H1 (cell line): ENCODE measurements at regions not wholly inside any gene's neighbourhood (a gene's known extent, or its start where the extent isn't known, plus 50 kb on each side); places are given as distances from the start of the nearest gene placed in this dataset.

Source experiments
- CTCF ChIA-PET: fragments of 300-600 bp; sonication (Branson Sonifier 250); formaldehyde crosslinking; loops from one replicate; lab custom pipeline; 2021; ENCODE audit not compliant: partially characterized antibody; lab: Charles Lee
- POLR2A ChIA-PET: fragments of 300-600 bp; sonication (Branson Sonifier 250); formaldehyde crosslinking; loops from one replicate; lab custom pipeline; 2021; ENCODE audit warnings: inconsistent platforms; ENCODE audit not compliant: partially characterized antibody; lab: Charles Lee
- DNase-seq, 2 experiments: peaks; one replicate each; pipeline versions ENCODE4 v3.0.0 to v3.0.0-alpha.2; 2010 to 2022; ENCODE audit warnings: low spot score in 2 of 2, low read depth in 1 of 2, mixed read lengths in 1 of 2
- FAIRE-seq: peaks from 2 replicates; lab custom pipeline; 2011; peaks lifted over from hg19 to GRCh38; lab: Jason Lieb, UNC
- H2AFZ ChIP-seq: 2 replicates; pipeline ENCODE4 v1.8.1; 2012; ENCODE audit warnings: low read length, inconsistent platforms
- H2AK5ac ChIP-seq: 2 replicates; pipeline ENCODE4 v1.6.1; 2013; ENCODE audit warnings: low read depth, low read length
- H2BK120ac ChIP-seq: replicated peaks from 2 replicates; pipeline ENCODE3; 2013; ENCODE audit warnings: low read depth, low read length, inconsistent platforms
- H2BK12ac ChIP-seq: 2 replicates; pipeline ENCODE4 v1.6.1; 2013; ENCODE audit warnings: low read depth, low read length
- H2BK15ac ChIP-seq: 2 replicates; pipeline ENCODE4 v1.6.1; 2013; ENCODE audit warnings: low read length
- H2BK20ac ChIP-seq: 2 replicates; pipeline ENCODE4 v1.6.1; 2013; ENCODE audit warnings: low read length
- H2BK5ac ChIP-seq: 2 replicates; pipeline ENCODE4 v1.6.1; 2013; ENCODE audit warnings: low read depth, low read length
- H3K14ac ChIP-seq: 2 replicates; pipeline ENCODE4 v1.6.1; 2013; ENCODE audit warnings: inconsistent platforms; ENCODE audit not compliant: insufficient read length
- H3K18ac ChIP-seq: 2 replicates; pipeline ENCODE4 v1.6.1; 2013; ENCODE audit warnings: low read length; ENCODE audit errors: extremely low read depth
- H3K23ac ChIP-seq: 2 replicates; pipeline ENCODE4 v1.6.1; 2013; ENCODE audit warnings: inconsistent platforms; ENCODE audit not compliant: insufficient read length
- H3K23me2 ChIP-seq: 2 replicates; pipeline ENCODE4 v1.6.1; 2013; ENCODE audit warnings: low read depth, low read length
- H3K27ac ChIP-seq: 2 replicates; pipeline ENCODE4 v1.6.1; 2011; ENCODE audit warnings: low read depth, low read length, inconsistent platforms
- H3K27me3 ChIP-seq, 4 experiments: replicated peaks in 1 of 4; 1 replicate in 1 of 4; 2 replicates in 3 of 4; pipeline versions ENCODE4 v1.6.1 to v1.8.1; 2011 to 2013; ENCODE audit warnings: low read length in 3 of 4, mild to moderate bottlenecking in 3 of 4, inconsistent platforms in 2 of 4, mixed read lengths in 2 of 4, moderate library complexity in 1 of 4; ENCODE audit not compliant: control insufficient read depth in 3 of 4, insufficient read depth in 3 of 4; ENCODE audit errors: extremely low read depth in 1 of 4
- H3K36me3 ChIP-seq, 4 experiments: 2 replicates each; pipeline versions ENCODE4 v1.6.1 to v1.8.1; 2011 to 2013; ENCODE audit warnings: mild to moderate bottlenecking in 4 of 4, low read length in 3 of 4, moderate library complexity in 2 of 4, control low read depth in 1 of 4, inconsistent platforms in 1 of 4; ENCODE audit not compliant: insufficient read depth in 4 of 4, control insufficient read depth in 2 of 4
- H3K4ac ChIP-seq: replicated peaks from 2 replicates; pipeline ENCODE3; 2013; ENCODE audit warnings: low read length, low read depth, mixed read lengths, inconsistent platforms; ENCODE audit not compliant: insufficient read length
- H3K4me1 ChIP-seq, 4 experiments: replicated peaks in 1 of 4; 1 replicate in 1 of 4; 2 replicates in 3 of 4; pipeline versions ENCODE4 v1.6.1 to v1.8.1; 2011 to 2013; ENCODE audit warnings: low read length in 3 of 4, inconsistent platforms in 2 of 4, mixed read lengths in 1 of 4; ENCODE audit not compliant: insufficient read depth in 4 of 4, control insufficient read depth in 3 of 4
- H3K4me2 ChIP-seq, 2 experiments: 2 replicates each; pipeline versions ENCODE4 v1.6.1 to v1.8.1; 2011 to 2013; ENCODE audit warnings: low read depth in 2 of 2, low read length in 2 of 2, control low read depth in 1 of 2, inconsistent platforms in 1 of 2, mild to moderate bottlenecking in 1 of 2; ENCODE audit not compliant: insufficient read depth in 1 of 2
- H3K4me3 ChIP-seq, 4 experiments: fragments of 200-600, 300-600 bp in 1 of 4; sonication (generic), shearing (Covaris generic), sonication (Bioruptor Twin) in 1 of 4; 2 replicates each; pipeline versions ENCODE4 v1.5.1 to v1.8.1; 2011 to 2016; ENCODE audit warnings: low read length in 4 of 4, low read depth in 3 of 4, control low read depth in 2 of 4, inconsistent platforms in 2 of 4, mild to moderate bottlenecking in 2 of 4, mixed read lengths in 1 of 4, moderate library complexity in 1 of 4; ENCODE audit not compliant: insufficient read depth in 2 of 4; ENCODE audit errors: extremely low read depth in 1 of 4
- H3K56ac ChIP-seq: replicated peaks from 2 replicates; pipeline ENCODE3; 2013; ENCODE audit warnings: low read depth, mild to moderate bottlenecking, mixed read lengths, low read length, inconsistent platforms; ENCODE audit not compliant: insufficient read length
- H3K79me1 ChIP-seq: 2 replicates; pipeline ENCODE4 v1.6.1; 2013; ENCODE audit warnings: low read depth, low read length, control low read depth
- H3K79me2 ChIP-seq, 2 experiments: 2 replicates each; pipeline versions ENCODE4 v1.6.1 to v1.8.1; 2012 to 2013; ENCODE audit warnings: low read length in 2 of 2, mild to moderate bottlenecking in 2 of 2, inconsistent platforms in 1 of 2; ENCODE audit not compliant: insufficient read depth in 2 of 2, control insufficient read depth in 1 of 2
- H3K9ac ChIP-seq, 4 experiments: replicated peaks in 1 of 4; 1 replicate in 1 of 4; 2 replicates in 3 of 4; pipeline versions ENCODE4 v1.6.1 to v1.8.1; 2011 to 2013; ENCODE audit warnings: low read depth in 3 of 4, low read length in 3 of 4, control low read depth in 2 of 4, mild to moderate bottlenecking in 2 of 4, moderate library complexity in 2 of 4, inconsistent platforms in 1 of 4; ENCODE audit errors: extremely low read depth in 1 of 4
- H3K9me3 ChIP-seq, 2 experiments: 2 replicates each; pipeline versions ENCODE4 v1.6.1 to v1.8.1; 2012 to 2013; ENCODE audit warnings: mild to moderate bottlenecking in 2 of 2, moderate library complexity in 2 of 2, control low read depth in 1 of 2, inconsistent platforms in 1 of 2, low read depth in 1 of 2, low read length in 1 of 2, mixed read lengths in 1 of 2; ENCODE audit not compliant: insufficient read depth in 2 of 2
- H4K20me1 ChIP-seq, 2 experiments: replicated peaks in 1 of 2; 2 replicates each; pipeline versions ENCODE3 to v1.8.1; 2011 to 2013; ENCODE audit warnings: inconsistent platforms in 2 of 2, low read length in 2 of 2, mild to moderate bottlenecking in 1 of 2; ENCODE audit not compliant: insufficient read depth in 2 of 2, control insufficient read depth in 1 of 2
- H4K5ac ChIP-seq: 2 replicates; pipeline ENCODE4 v1.6.1; 2013; ENCODE audit warnings: low read length, low read depth, mixed read lengths, inconsistent platforms; ENCODE audit not compliant: insufficient read length
- H4K8ac ChIP-seq: 2 replicates; pipeline ENCODE4 v1.8.0; 2013; ENCODE audit warnings: mild to moderate bottlenecking, moderate library complexity, low read length, inconsistent platforms; ENCODE audit not compliant: insufficient read depth; ENCODE audit errors: extremely low read depth
- H4K91ac ChIP-seq: replicated peaks from 2 replicates; pipeline ENCODE3; 2013; ENCODE audit warnings: low read length, mixed read lengths, inconsistent platforms; ENCODE audit not compliant: insufficient read length
- CBX8 ChIP-seq: fragments of 300-800, 300-1000 bp; sonication (generic); IDR thresholded peaks from 2 replicates; pipeline ENCODE4 v1.7.1; 2016; ENCODE audit warnings: low read depth, low read length, borderline replicate concordance
- CREB1 ChIP-seq: IDR thresholded peaks from 2 replicates; pipeline ENCODE4 v1.6.1; 2012; ENCODE audit warnings: inconsistent platforms
- FOSL1 ChIP-seq: IDR thresholded peaks from 2 replicates; pipeline ENCODE4 v1.6.1; 2011; ENCODE audit warnings: mild to moderate bottlenecking, low read depth, low read length, moderate library complexity; ENCODE audit not compliant: insufficient read depth
- GTF2F1 ChIP-seq: IDR thresholded peaks from 2 replicates; pipeline ENCODE4 v1.6.1; 2012; ENCODE audit warnings: low read depth, low read length, improper control_type of control experiment, borderline replicate concordance
- HDAC2 ChIP-seq, 2 experiments: fragments of 300-600 bp in 1 of 2; sonication (generic) in 1 of 2; IDR thresholded peaks; 2 replicates each; pipeline ENCODE4 v1.6.1; 2011 to 2012; ENCODE audit warnings: low read depth in 2 of 2, low read length in 2 of 2, mild to moderate bottlenecking in 2 of 2, moderate library complexity in 2 of 2, borderline replicate concordance in 1 of 2, inconsistent platforms in 1 of 2
- HDAC6 ChIP-seq: IDR thresholded peaks from one replicate; pipeline ENCODE4 v1.7.1; 2012; ENCODE audit warnings: low read depth, mild to moderate bottlenecking, inconsistent platforms, low read length, moderate library complexity
- JUN ChIP-seq: IDR thresholded peaks from 2 replicates; pipeline ENCODE4 v1.6.1; 2011; ENCODE audit warnings: low read depth, mild to moderate bottlenecking, improper control_type of control experiment, low read length
- NANOG ChIP-seq: IDR thresholded peaks from 2 replicates; pipeline ENCODE4 v1.6.1; 2011; ENCODE audit warnings: low read length, low read depth, mild to moderate bottlenecking, inconsistent platforms; ENCODE audit not compliant: insufficient read depth, poor library complexity, severe bottlenecking
- POLR2A ChIP-seq, 2 experiments: IDR thresholded peaks; 1 replicate in 1 of 2; 2 replicates in 1 of 2; pipeline ENCODE4 v1.6.1; 2011; ENCODE audit warnings: low read depth in 2 of 2, low read length in 2 of 2, mild to moderate bottlenecking in 2 of 2; ENCODE audit errors: control extremely low read depth in 1 of 2
- POU5F1 ChIP-seq: IDR thresholded peaks from 2 replicates; pipeline ENCODE4 v1.6.1; 2011; ENCODE audit warnings: low read depth, mild to moderate bottlenecking, low read length, moderate library complexity
- RBBP5 ChIP-seq: IDR thresholded peaks from 2 replicates; pipeline ENCODE4 v1.7.1; 2012; ENCODE audit warnings: low read depth, mild to moderate bottlenecking, inconsistent platforms, low read length, moderate library complexity, borderline replicate concordance
- SIRT6 ChIP-seq: IDR thresholded peaks from one replicate; pipeline ENCODE4 v1.7.1; 2012; ENCODE audit warnings: low read length, inconsistent platforms
- TBP ChIP-seq: IDR thresholded peaks from 2 replicates; pipeline ENCODE4 v1.6.1; 2011; ENCODE audit warnings: low read depth, low read length, improper control_type of control experiment
- YY1 ChIP-seq: IDR thresholded peaks from 2 replicates; pipeline ENCODE4 v1.6.1; 2011; ENCODE audit warnings: low read depth, mild to moderate bottlenecking, low read length
- ZNF274 ChIP-seq: IDR thresholded peaks from 2 replicates; pipeline ENCODE4 v1.7.0; 2012; ENCODE audit warnings: low read length, borderline replicate concordance; ENCODE audit errors: extremely low read depth
- WGBS, 2 experiments: shearing (Covaris generic) in 1 of 2; methylation state at CpG; one replicate each; pipeline versions ENCODE4 v1.1.6 to v1.1.7; 2013 to 2015; ENCODE audit warnings: low lambda C conversion rate in 2 of 2, mixed read lengths in 2 of 2, inconsistent platforms in 1 of 2, low coverage in 1 of 2, missing lambda C conversion rate in 1 of 2; ENCODE audit not compliant: insufficient replicate concordance in 2 of 2, insufficient coverage in 1 of 2, insufficient read length in 1 of 2; ENCODE audit errors: extremely low coverage in 1 of 2, missing lambda C conversion rate in 1 of 2; 5-methylcytosine and 5-hydroxymethylcytosine counted together

DNA sequence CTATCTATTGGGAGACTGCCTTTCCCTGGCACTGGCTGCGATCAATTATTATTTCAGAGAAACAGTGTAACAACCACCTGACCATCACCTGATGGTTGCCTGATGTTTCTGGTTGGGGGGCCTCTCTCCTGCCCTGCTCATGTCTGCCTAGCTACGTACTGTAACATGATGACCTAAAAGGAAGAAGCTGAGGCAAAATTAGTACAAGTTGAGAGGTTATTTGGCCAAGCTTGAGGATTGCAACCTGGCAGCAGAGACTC, 58.3 kb downstream of the OLFML3 start:
- Histone ChIP-seq H3K9me3 (no peaks in the 10 kb centered on the region), H3K4ac (peak overlapping the region; percentile 39), H4K91ac (peak overlapping the region; percentile 92), H2AK5ac (peak overlapping the region; percentile 79; the same call in 1 of the 2 replicates), H3K27me3 (no peaks in the 10 kb centered on the region), H3K79me2 (peaks cover 0 to 4% of the 10 kb centered on the region in 2 experiments; a peak in 1 of 4 replicates), H3K79me1 (no peaks in the 10 kb centered on the region), H2BK5ac (peak overlapping the region; percentile 98), H3K4me3 (peak overlapping the region in 1 of 4 experiments; percentile 11; a peak in 1 of 8 replicates), H3K23ac (no peak overlapping the region), H2BK20ac (peak overlapping the region; percentile 96; the same call in 1 of the 2 replicates), H3K4me1 (peaks cover 3 to 39% (median 30%) of the 10 kb centered on the region in 4 experiments), H2BK12ac (peak overlapping the region; percentile 94), H2AFZ (no peak overlapping the region), H4K5ac (peak overlapping the region; percentile 96), H3K9ac (0 out of 7 replicates have a peak overlapping the region, but pooled peaks of 1 of the 4 experiments have one; percentile 41), H3K56ac (peak overlapping the region; percentile 81), H3K18ac (peak overlapping the region; percentile 95), H3K23me2 (peaks cover 12% of the 10 kb centered on the region), H3K36me3 (no peaks in the 10 kb centered on the region; a peak in 1 of 8 replicates), H4K20me1 (no peaks in the 10 kb centered on the region), H3K14ac (no peak overlapping the region), H2BK120ac (peak overlapping the region; percentile 97), H2BK15ac (0 out of 2 replicates have a peak overlapping the region, but pooled peaks have one; percentile 11), H4K8ac (no peak overlapping the region), H3K27ac (peak overlapping the region; percentile 88), H3K4me2 (peak overlapping the region; percentile 48 to 69)
- POLR2A ChIA-PET = interaction anchor here (0.8 to 8.2 kb wide), 24 partner anchors 11 to 116 kb away, joined by 3 to 47 read pairs (median 4); partner anchors contain the start of gene SYT6
- CTCF ChIA-PET = interaction anchor here (1.0 to 2.3 kb wide), 5 partner anchors 51 to 112 kb away, joined by 3 to 9 read pairs (median 3); no protein-coding TSS in a partner anchor
- no peak for DNase-seq
- WGBS, 2 experiments = 17% methylated on average over 2 of the region's 2 CpGs; no CpG with 5 or more reads in 1 of the 2 experiments
- FAIRE-seq = peak; percentile 19
- TF ChIP-seq POLR2A (IDR thresholded peaks at IDR 0.05; ENCODE audit: control extremely low read depth in 1 of 2, low read depth in 2 of 2, low read length in 2 of 2) (no peak), FOSL1 (no peak), TBP (no peak), HDAC6 (no peak), RBBP5 (no peak), CREB1 (no peak), POU5F1 (no peak), CBX8 (no peak), HDAC2 (IDR thresholded peaks at IDR 0.05; ENCODE audit: borderline replicate concordance in 1 of 2, low read depth in 2 of 2, low read length in 2 of 2) (no peak), GTF2F1 (no peak), JUN (no peak), YY1 (no peak), SIRT6 (no peak), ZNF274 (no peak), NANOG (no peak)
